ENCODE measurements at regions not wholly inside any gene's neighbourhood (a gene's known extent, or its start where the extent isn't known, plus 50 kb on each side); places are given as distances from the start of the nearest gene placed in this dataset.

GRCh38 chr13:93007928-93008327 is 218.7 kb upstream of the GPC6 start:
- H3K27ac ChIP-seq: no peak overlapping the region
- TF ChIP-seq CTCF (conservative IDR thresholded peaks at IDR 0.05) (no peak), ZFX (IDR thresholded peaks at IDR 0.05) (no peak)

GRCh38 chr13:93017493-93018112 is 209.0 kb upstream of the GPC6 start:
- no peak overlapping the region for H3K27ac ChIP-seq

GRCh38 chr13:93023929-93024328 is 202.7 kb upstream of the GPC6 start:
- TF ChIP-seq ZFX (IDR thresholded peaks at IDR 0.05) (no peak), CTCF (conservative IDR thresholded peaks at IDR 0.05) (no peak)

More at GRCh38 chr13:93017493-93018112, 209.0 kb upstream of the GPC6 start:
- TF ChIP-seq CTCF (conservative IDR thresholded peaks at IDR 0.05) (no peak), ZFX (IDR thresholded peaks at IDR 0.05) (no peak)

GRCh38 chr13:93025984-93026383 is 200.6 kb upstream of the GPC6 start:
- TF ChIP-seq ZFX (IDR thresholded peaks at IDR 0.05) (no peak), CTCF (conservative IDR thresholded peaks at IDR 0.05) (no peak)
- H3K27ac ChIP-seq: no peak overlapping the region

More at GRCh38 chr13:93023929-93024328, 202.7 kb upstream of the GPC6 start:
- H3K27ac ChIP-seq: no peak overlapping the region

GRCh38 chr13:93029536-93029935 is 197.1 kb upstream of the GPC6 start:
- H3K27ac ChIP-seq: no peak overlapping the region
- TF ChIP-seq ZFX (IDR thresholded peaks at IDR 0.05): no peak
- TF ChIP-seq CTCF (conservative IDR thresholded peaks at IDR 0.05): no peak

GRCh38 chr13:93036380-93036779 is 190.2 kb upstream of the GPC6 start:
- no peak overlapping the region for H3K27ac ChIP-seq
- TF ChIP-seq CTCF (conservative IDR thresholded peaks at IDR 0.05): no peak
- TF ChIP-seq ZFX (IDR thresholded peaks at IDR 0.05): no peak

GRCh38 chr13:93037780-93038179 is 188.8 kb upstream of the GPC6 start:
- no peak overlapping the region for H3K27ac ChIP-seq
- TF ChIP-seq ZFX (IDR thresholded peaks at IDR 0.05) (no peak), CTCF (conservative IDR thresholded peaks at IDR 0.05) (no peak)

Measured in C4-2B (cell line).